Osteocyte (in vitro differentiated cells): ENCODE measurements at regions not wholly inside any gene's neighbourhood (a gene's known extent, or its start where the extent isn't known, plus 50 kb on each side); places are given as distances from the start of the nearest gene placed in this dataset.

Experiments used
- DNase-seq: peaks from one replicate; pipeline ENCODE4 v3.0.0; 2021; ENCODE audit warnings: mixed read lengths; ENCODE audit not compliant: unreplicated experiment; ENCODE audit errors: extremely low spot score
- H3K27ac Mint-ChIP-seq: one replicate; pipeline ENCODE4 v1.8.0; 2021; ENCODE audit warnings: mild to moderate bottlenecking, mixed read lengths; ENCODE audit not compliant: unreplicated experiment
- H3K27me3 Mint-ChIP-seq: one replicate; pipeline ENCODE4 v1.8.0; 2021; ENCODE audit warnings: mixed read lengths; ENCODE audit not compliant: unreplicated experiment
- H3K36me3 Mint-ChIP-seq: one replicate; pipeline ENCODE4 v1.8.0; 2021; ENCODE audit warnings: mixed read lengths; ENCODE audit not compliant: unreplicated experiment
- H3K4me1 Mint-ChIP-seq: one replicate; pipeline ENCODE4 v1.8.0; 2021; ENCODE audit warnings: mixed read lengths; ENCODE audit not compliant: unreplicated experiment
- H3K4me3 Mint-ChIP-seq: one replicate; pipeline ENCODE4 v1.8.0; 2021; ENCODE audit warnings: mild to moderate bottlenecking, moderate library complexity, mixed read lengths; ENCODE audit not compliant: unreplicated experiment
- H3K9me3 Mint-ChIP-seq: one replicate; pipeline ENCODE4 v1.8.0; 2021; ENCODE audit warnings: mixed read lengths; ENCODE audit not compliant: unreplicated experiment
- CTCF ChIP-seq: fragments of 200-600 bp; sonication (generic); IDR thresholded peaks from 2 replicates; pipeline ENCODE4 v1.5.0; 2021; ENCODE audit warnings: antibody characterized with exemption, mild to moderate bottlenecking, moderate library complexity

DNA sequence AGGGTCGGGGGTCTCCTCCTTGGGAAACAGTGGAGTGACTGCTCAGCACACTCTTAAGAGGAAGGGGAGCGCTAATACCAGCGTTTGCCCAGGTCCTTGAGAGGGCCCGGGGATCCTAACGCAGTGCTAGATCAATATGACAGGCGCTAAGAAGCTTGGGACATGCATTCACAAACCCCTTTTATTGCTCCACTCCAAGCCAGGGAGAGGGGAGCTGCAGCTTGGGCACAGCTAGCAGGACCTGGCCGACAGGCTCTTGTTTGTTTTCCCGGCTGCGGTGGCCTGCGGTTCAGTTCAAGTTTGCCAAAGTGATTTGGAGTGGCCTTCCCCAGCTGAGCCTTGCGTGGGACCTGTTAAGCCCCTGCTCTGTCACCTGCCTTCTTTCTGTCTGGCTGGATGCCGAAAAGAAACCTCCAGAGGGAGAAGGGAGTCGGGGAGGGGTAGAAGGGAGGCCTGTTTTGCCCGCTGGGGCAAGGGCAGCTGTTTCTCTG is 152.1 kb downstream of the GLI2 start:
- Mint-ChIP-seq H3K9me3 (no peaks in the 10 kb centered on the region), H3K36me3 (peaks cover 4% of the 10 kb centered on the region), H3K4me1 (peaks cover 30% of the 10 kb centered on the region), H3K27ac (no peak overlapping the region), H3K27me3 (no peaks in the 10 kb centered on the region), H3K4me3 (no peak overlapping the region)
- TF ChIP-seq CTCF, result no peak
- no peak for DNase-seq

- H3K27ac Mint-ChIP-seq, result no peak overlapping the region
- no peaks in the 10 kb centered on the region for H3K9me3 Mint-ChIP-seq
- peaks cover 41% of the 10 kb centered on the region for H3K4me1 Mint-ChIP-seq
- no peak for TF ChIP-seq CTCF
- no peaks in the 10 kb centered on the region for H3K27me3 Mint-ChIP-seq
- DNase-seq, result no peak
- no peak overlapping the region for H3K4me3 Mint-ChIP-seq
- peaks cover 5% of the 10 kb centered on the region for H3K36me3 Mint-ChIP-seq
Observed at GRCh38 chr2:120888851-120889250, 153.2 kb downstream of the GLI2 start.

GRCh38 chr2:120889936-120890335 is 154.3 kb downstream of the GLI2 start:
- no peaks in the 10 kb centered on the region for H3K9me3 Mint-ChIP-seq
- no peak overlapping the region for H3K4me3 Mint-ChIP-seq
- H3K27ac Mint-ChIP-seq, result no peak overlapping the region
- peaks cover 5% of the 10 kb centered on the region for H3K36me3 Mint-ChIP-seq
- DNase-seq, result no peak
- no peak for TF ChIP-seq CTCF
- H3K4me1 Mint-ChIP-seq, result peaks cover 48% of the 10 kb centered on the region
- no peaks in the 10 kb centered on the region for H3K27me3 Mint-ChIP-seq

DNA sequence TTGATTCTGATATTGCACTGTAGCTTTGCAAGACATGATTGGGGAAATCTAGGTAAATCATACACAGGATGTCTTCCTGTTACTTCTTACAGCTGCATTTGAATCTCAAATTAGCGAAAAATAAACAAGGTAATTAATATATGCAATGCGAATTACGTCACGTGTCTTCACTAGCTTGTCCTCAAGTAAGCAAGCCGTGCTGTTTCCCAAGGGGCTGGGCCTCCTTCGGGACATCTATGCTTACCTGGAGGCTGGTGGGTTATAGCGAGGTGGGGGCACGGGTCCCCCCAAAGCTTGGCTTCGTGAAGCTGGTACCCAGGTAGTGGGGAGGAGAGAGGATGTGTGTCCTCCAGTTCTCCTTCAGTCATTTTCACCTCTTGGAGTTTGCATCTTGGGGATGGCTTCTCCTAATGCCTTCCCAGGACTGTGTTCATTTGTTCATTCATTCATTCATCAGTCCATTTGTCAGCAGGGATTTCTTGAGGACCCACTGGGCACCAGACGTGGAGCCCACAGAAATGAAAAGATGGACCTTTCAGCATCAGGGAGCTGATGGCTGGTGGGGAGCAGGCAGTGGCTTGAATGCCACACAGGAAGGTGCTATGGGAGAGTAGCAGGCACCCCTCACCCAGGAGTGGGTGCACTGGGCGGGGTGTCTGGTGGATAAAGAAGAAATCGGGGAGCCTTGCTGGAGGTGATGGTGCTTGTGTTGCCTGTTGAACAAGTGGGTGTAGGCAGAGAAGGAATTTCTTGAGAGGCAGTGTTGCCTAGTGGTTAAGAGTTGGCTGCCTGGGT is 155.1 kb downstream of the GLI2 start:
- TF ChIP-seq CTCF, result no peak
- H3K4me3 Mint-ChIP-seq, result no peak overlapping the region
- H3K27ac Mint-ChIP-seq, result no peak overlapping the region
- peaks cover 45% of the 10 kb centered on the region for H3K4me1 Mint-ChIP-seq
- no peak for DNase-seq
- H3K36me3 Mint-ChIP-seq, result peaks cover 5% of the 10 kb centered on the region
- no peaks in the 10 kb centered on the region for H3K9me3 Mint-ChIP-seq
- H3K27me3 Mint-ChIP-seq, result no peaks in the 10 kb centered on the region

GRCh38 chr2:120892271-120892966 is 156.8 kb downstream of the GLI2 start:
- Mint-ChIP-seq H3K4me3 (no peak overlapping the region), H3K27ac (peak overlapping the region; percentile 82), H3K9me3 (no peaks in the 10 kb centered on the region), H3K4me1 (peaks cover 50% of the 10 kb centered on the region), H3K27me3 (no peaks in the 10 kb centered on the region), H3K36me3 (peaks cover 5% of the 10 kb centered on the region)
- TF ChIP-seq CTCF, result no peak
- no peak for DNase-seq
